ENCODE measurements at regions not wholly inside any gene's neighbourhood (a gene's known extent, or its start where the extent isn't known, plus 50 kb on each side); places are given as distances from the start of the nearest gene placed in this dataset.
"Not testable (repeated sequence)": the region's sequence is repeated elsewhere in the genome, so short reads cannot be mapped to it uniquely, and the experiment has no call there.

DNA sequence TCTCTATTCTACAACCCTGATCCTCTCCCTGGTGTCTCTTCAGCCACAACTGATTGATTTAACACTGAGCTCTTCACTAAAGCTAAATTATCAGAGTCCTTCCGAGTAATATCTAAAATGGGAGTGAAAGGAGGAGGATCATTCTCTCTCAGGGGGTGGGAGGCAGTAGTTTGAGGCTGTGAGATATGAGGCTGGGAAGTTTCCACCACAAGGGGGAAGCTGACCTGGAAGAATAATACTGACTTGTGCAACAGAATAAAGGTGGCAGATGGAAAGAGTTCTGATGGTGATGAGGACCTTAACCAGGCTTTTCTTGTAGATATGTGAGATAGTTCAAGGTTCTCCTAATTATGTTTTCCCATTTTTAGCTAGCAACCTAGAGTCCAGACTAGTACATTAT is 118.1 kb upstream of the ERV3-1 start:
- intact Hi-C loops (cut with micrococcal nuclease); H3F3A ChIP-seq (ENCODE audit: low read length, unreplicated experiment); H4K20me1 ChIP-seq (ENCODE audit: low read length); H3K36me3 ChIP-seq (ENCODE audit: low read depth, low read length); CTCF ChIA-PET; DNase-seq; H2AFZ ChIP-seq (ENCODE audit: low read length); H3K79me2 ChIP-seq (ENCODE audit: low read length); H3K9me3 ChIP-seq (ENCODE audit: low read length); ATAC-seq; H3K4me3 ChIP-seq (ENCODE audit: low read length); H3K9me2 ChIP-seq (replicated peaks; ENCODE audit: low read length); H3K4me2 ChIP-seq (ENCODE audit: low read length); H3K27me3 ChIP-seq (ENCODE audit: low read length); POLR2A ChIA-PET (ENCODE audit: unreplicated experiment); H3K9ac ChIP-seq (ENCODE audit: low read length); H3K4me1 ChIP-seq (ENCODE audit: insufficient read depth, low read length); H3K27ac ChIP-seq (ENCODE audit: low read length); BruUV-seq (replicated peaks): not testable (repeated sequence)

DNA sequence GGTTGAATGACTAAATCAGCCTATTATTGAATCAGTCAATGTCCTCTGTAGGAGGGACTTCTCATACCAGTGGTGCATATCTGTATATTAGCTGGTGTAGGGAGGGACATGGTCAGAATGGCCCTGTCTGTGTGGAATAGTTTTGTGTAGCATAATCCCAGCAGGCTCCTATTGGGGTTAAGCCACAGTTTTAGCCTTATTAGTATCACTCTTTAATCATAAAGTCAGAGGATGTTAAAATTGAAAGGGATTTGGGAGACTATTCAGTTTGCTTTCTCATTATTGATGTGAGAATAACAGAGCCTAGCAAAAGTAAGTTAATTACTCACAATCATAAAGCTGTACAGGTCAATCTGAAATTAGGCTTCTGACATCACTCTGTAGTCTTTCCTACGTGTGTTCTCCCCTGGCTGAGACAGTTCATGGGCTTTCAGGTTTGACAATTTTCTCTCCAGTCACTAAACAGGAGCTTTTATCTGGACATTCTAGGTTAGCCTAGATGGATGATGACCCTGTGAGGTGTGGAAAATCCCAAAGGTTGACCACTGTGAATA is 99.2 kb upstream of the ERV3-1 start:
- H3K4me2 ChIP-seq (ENCODE audit: low read length); H3K4me1 ChIP-seq (ENCODE audit: insufficient read depth, low read length); H3K79me2 ChIP-seq (ENCODE audit: low read length); H3K36me3 ChIP-seq (ENCODE audit: low read depth, low read length); H3K9ac ChIP-seq (ENCODE audit: low read length); BruUV-seq (replicated peaks); H2AFZ ChIP-seq (ENCODE audit: low read length); H3K4me3 ChIP-seq (ENCODE audit: low read length); H4K20me1 ChIP-seq (ENCODE audit: low read length); H3K27me3 ChIP-seq (ENCODE audit: low read length); DNase-seq; ATAC-seq; H3F3A ChIP-seq (ENCODE audit: low read length, unreplicated experiment); H3K9me2 ChIP-seq (replicated peaks; ENCODE audit: low read length); POLR2A ChIA-PET (ENCODE audit: unreplicated experiment); intact Hi-C loops (cut with micrococcal nuclease); H3K27ac ChIP-seq (ENCODE audit: low read length); H3K9me3 ChIP-seq (ENCODE audit: low read length); CTCF ChIA-PET: not testable (repeated sequence)

DNA sequence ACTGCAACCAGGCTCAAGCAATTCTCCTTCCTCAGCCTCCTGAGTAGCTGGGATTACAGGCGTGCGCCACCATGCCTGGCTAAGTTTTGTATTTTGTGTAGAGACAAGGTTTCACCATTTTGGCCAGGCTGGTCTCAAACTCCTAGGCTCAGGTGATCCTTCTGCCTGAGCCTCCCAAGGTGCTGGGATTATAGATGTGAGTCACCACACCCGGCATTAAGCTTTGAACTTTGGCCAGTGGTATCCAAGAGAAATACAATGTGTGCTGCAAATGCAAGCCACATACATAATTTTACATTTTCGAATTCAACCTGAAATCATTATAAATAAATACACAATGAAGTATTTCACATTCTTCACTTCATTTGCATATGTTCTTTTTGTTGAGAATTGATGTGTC is 94.0 kb upstream of the ERV3-1 start:
- H2AFZ ChIP-seq (ENCODE audit: low read length); H3K9me3 ChIP-seq (ENCODE audit: low read length); H3K4me2 ChIP-seq (ENCODE audit: low read length); H3K9me2 ChIP-seq (replicated peaks; ENCODE audit: low read length); intact Hi-C loops (cut with micrococcal nuclease); ATAC-seq; H3K36me3 ChIP-seq (ENCODE audit: low read depth, low read length); H4K20me1 ChIP-seq (ENCODE audit: low read length); H3K4me3 ChIP-seq (ENCODE audit: low read length); CTCF ChIA-PET; H3K9ac ChIP-seq (ENCODE audit: low read length); H3F3A ChIP-seq (ENCODE audit: low read length, unreplicated experiment); H3K27ac ChIP-seq (ENCODE audit: low read length); DNase-seq; POLR2A ChIA-PET (ENCODE audit: unreplicated experiment); H3K79me2 ChIP-seq (ENCODE audit: low read length); H3K4me1 ChIP-seq (ENCODE audit: insufficient read depth, low read length); H3K27me3 ChIP-seq (ENCODE audit: low read length); BruUV-seq (replicated peaks): not testable (repeated sequence)

DNA sequence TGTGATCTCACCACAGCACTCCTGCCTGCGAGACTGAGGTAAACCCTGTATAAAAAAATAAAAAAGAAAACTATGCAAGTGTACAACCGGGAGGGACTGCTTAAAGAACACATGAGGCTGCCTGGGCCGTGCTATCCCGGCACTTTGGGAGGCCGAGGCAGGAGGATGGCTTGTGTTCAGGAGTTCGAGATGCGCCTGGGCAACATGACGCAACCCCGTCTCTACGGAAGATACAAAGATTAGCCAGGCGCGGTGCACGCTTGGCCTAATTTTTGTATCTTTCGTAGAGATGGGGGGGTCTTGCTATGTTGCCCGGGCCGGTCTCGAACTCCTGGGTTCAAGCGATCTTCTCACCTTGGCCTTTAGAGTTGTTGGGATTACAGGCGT is 75.2 kb upstream of the ERV3-1 start:
- Histone ChIP-seq H3K9ac (ENCODE audit: low read length) (peak overlapping the region; percentile 79), H3K4me2 (ENCODE audit: low read length) (peak overlapping the region; percentile 73), H2AFZ (ENCODE audit: low read length) (peak overlapping the region; percentile 82; the same call in 1 of the 2 replicates), H3K4me3 (ENCODE audit: low read length) (peak overlapping the region; percentile 82; the same call in 1 of the 2 replicates)
- DNase-seq; H3F3A ChIP-seq (ENCODE audit: low read length, unreplicated experiment); intact Hi-C loops (cut with micrococcal nuclease); H3K9me2 ChIP-seq (replicated peaks; ENCODE audit: low read length); BruUV-seq (replicated peaks); ATAC-seq; H3K79me2 ChIP-seq (ENCODE audit: low read length); POLR2A ChIA-PET (ENCODE audit: unreplicated experiment); H4K20me1 ChIP-seq (ENCODE audit: low read length); H3K36me3 ChIP-seq (ENCODE audit: low read depth, low read length); H3K4me1 ChIP-seq (ENCODE audit: insufficient read depth, low read length); H3K27me3 ChIP-seq (ENCODE audit: low read length); H3K27ac ChIP-seq (ENCODE audit: low read length); H3K9me3 ChIP-seq (ENCODE audit: low read length); CTCF ChIA-PET: not testable (repeated sequence)

DNA sequence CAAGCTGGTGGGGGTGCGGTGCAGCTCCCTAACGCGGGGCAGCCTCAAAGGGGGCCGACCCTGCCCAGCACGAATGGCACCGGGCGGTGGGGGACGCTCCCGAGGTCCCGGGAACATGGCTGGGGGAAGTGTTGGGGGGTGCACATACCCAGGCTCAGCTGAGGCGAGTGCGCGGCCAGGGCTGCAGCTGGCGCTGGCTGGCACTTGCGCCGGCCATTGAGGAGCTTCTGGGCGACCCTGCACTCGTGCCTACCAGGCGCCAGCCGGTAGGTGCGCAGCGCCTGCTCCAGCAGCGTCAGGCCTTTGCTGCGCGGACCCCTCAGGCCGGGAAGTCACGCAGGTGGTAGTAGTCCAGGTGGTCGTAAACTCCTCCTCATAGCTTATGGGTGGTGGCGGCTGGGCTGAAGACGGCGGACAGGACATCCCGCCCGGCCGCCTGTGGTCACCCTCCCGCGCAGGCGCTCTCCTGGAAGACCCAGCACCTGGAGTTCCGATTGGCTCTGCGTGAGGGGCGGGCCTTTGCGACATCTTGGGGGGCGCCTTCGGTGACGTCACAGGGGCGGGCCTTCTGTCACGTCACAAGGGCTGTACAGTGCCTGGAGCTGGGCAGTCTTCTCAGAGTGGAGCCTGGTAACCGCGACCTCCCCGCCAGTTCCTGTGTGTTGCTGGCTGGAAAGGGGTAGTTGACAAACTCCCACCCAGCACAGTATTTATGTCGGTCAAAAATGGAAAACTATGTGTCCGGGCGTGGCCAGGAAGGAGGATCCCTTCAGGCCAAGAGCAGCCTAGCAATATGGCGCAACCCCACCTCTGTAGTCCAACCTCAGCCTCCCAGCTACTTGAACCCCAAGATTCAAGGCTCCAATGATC is 74.5 kb upstream of the ERV3-1 start:
- H3K36me3 ChIP-seq (ENCODE audit: low read depth, low read length); H3K79me2 ChIP-seq (ENCODE audit: low read length); H3K9me3 ChIP-seq (ENCODE audit: low read length); intact Hi-C loops (cut with micrococcal nuclease); H3F3A ChIP-seq (ENCODE audit: low read length, unreplicated experiment); H4K20me1 ChIP-seq (ENCODE audit: low read length); CTCF ChIA-PET; H3K27ac ChIP-seq (ENCODE audit: low read length); H3K9me2 ChIP-seq (replicated peaks; ENCODE audit: low read length); H3K27me3 ChIP-seq (ENCODE audit: low read length); H3K4me1 ChIP-seq (ENCODE audit: insufficient read depth, low read length); POLR2A ChIA-PET (ENCODE audit: unreplicated experiment): not testable (repeated sequence)
- Histone ChIP-seq H3K9ac (ENCODE audit: low read length) (peak overlapping the region; percentile 79), H3K4me3 (ENCODE audit: low read length) (peak overlapping the region; percentile 82), H3K4me2 (ENCODE audit: low read length) (peak overlapping the region; percentile 73), H2AFZ (ENCODE audit: low read length) (peak overlapping the region; percentile 82)
- DNase-seq (peak; percentile 79), ATAC-seq (peak; percentile 95)
- TSS peak; percentile 88 for BruUV-seq (replicated peaks)

DNA sequence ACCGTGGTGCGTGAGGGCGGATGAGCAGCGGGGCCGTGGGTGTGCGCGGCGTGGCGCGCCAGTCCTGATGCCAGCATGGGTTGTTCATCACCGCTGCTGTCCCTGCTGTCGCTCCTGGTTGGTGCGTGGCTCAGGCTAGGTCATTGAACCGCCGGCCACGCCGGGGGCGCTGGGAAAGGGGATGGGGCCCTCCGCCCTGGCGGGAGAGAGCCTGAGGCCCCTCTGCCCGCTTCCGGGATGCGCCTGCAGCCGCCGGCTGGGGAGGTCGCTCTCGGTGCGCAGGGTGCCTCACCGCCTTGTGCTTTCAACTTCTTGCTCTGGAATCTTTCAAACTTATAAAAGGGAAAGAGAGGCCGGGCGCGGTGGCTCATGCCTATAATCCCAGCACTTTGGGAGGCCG is 68.5 kb upstream of the ERV3-1 start:
- CTCF ChIA-PET; H3K36me3 ChIP-seq (ENCODE audit: low read depth, low read length); ATAC-seq; H3K9ac ChIP-seq (ENCODE audit: low read length); H3K4me3 ChIP-seq (ENCODE audit: low read length); H3K79me2 ChIP-seq (ENCODE audit: low read length); POLR2A ChIA-PET (ENCODE audit: unreplicated experiment); BruUV-seq (replicated peaks); H3K9me3 ChIP-seq (ENCODE audit: low read length); DNase-seq; H3K4me2 ChIP-seq (ENCODE audit: low read length); H3K9me2 ChIP-seq (replicated peaks; ENCODE audit: low read length); H2AFZ ChIP-seq (ENCODE audit: low read length); H3K27ac ChIP-seq (ENCODE audit: low read length); intact Hi-C loops (cut with micrococcal nuclease); H3K27me3 ChIP-seq (ENCODE audit: low read length); H4K20me1 ChIP-seq (ENCODE audit: low read length); H3K4me1 ChIP-seq (ENCODE audit: insufficient read depth, low read length); H3F3A ChIP-seq (ENCODE audit: low read length, unreplicated experiment): not testable (repeated sequence)

DNA sequence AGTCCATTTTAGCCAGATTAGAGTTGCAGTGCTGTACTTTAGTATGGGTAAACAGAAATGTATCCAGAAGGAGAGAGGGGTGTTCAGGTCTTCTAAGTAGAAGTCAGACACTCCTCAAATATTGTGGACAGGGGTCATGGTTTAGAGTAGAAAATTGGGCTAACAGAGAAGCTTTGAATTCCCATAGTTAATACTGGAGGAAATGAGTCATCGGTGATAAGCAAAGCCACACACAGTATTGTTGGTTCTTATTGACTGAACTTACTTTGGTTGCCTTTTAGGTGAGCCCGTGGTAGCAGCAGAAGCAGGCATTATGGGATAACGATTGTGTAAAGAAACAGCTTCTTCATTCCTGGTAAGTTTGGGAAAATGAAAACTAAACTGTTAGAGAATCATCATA is 66.7 kb upstream of the ERV3-1 start:
- H4K20me1 ChIP-seq (ENCODE audit: low read length); H3K4me1 ChIP-seq (ENCODE audit: insufficient read depth, low read length); H3K4me3 ChIP-seq (ENCODE audit: low read length); H3F3A ChIP-seq (ENCODE audit: low read length, unreplicated experiment); CTCF ChIA-PET; H3K9ac ChIP-seq (ENCODE audit: low read length); H3K36me3 ChIP-seq (ENCODE audit: low read depth, low read length); intact Hi-C loops (cut with micrococcal nuclease); H3K9me2 ChIP-seq (replicated peaks; ENCODE audit: low read length); BruUV-seq (replicated peaks); H3K9me3 ChIP-seq (ENCODE audit: low read length); H3K27ac ChIP-seq (ENCODE audit: low read length); POLR2A ChIA-PET (ENCODE audit: unreplicated experiment); H3K27me3 ChIP-seq (ENCODE audit: low read length); H3K4me2 ChIP-seq (ENCODE audit: low read length); H3K79me2 ChIP-seq (ENCODE audit: low read length); H2AFZ ChIP-seq (ENCODE audit: low read length): not testable (repeated sequence)
- ATAC-seq: peak; percentile 96
- peak; percentile 12 for DNase-seq
